DND-41 (cell line): ENCODE measurements at regions not wholly inside any gene's neighbourhood (a gene's known extent, or its start where the extent isn't known, plus 50 kb on each side); places are given as distances from the start of the nearest gene placed in this dataset.

ENCODE experiments used
- EZH2 ChIP-seq: IDR thresholded peaks from 3 replicates; pipeline ENCODE4 v1.6.1; 2012; ENCODE audit warnings: borderline replicate concordance, low read depth, mild to moderate bottlenecking, moderate library complexity, low read length, inconsistent platforms; ENCODE audit not compliant: severe bottlenecking
- TF ChIP-seq, protein P1 (sequence below): IDR thresholded peaks from 2 replicates; pipeline ENCODE4 v1.5.1; 2012; ENCODE audit warnings: borderline replicate concordance, low read length, moderate library complexity, mild to moderate bottlenecking; ENCODE audit not compliant: poor library complexity, severe bottlenecking; ENCODE audit errors: extremely low read depth

DNA sequence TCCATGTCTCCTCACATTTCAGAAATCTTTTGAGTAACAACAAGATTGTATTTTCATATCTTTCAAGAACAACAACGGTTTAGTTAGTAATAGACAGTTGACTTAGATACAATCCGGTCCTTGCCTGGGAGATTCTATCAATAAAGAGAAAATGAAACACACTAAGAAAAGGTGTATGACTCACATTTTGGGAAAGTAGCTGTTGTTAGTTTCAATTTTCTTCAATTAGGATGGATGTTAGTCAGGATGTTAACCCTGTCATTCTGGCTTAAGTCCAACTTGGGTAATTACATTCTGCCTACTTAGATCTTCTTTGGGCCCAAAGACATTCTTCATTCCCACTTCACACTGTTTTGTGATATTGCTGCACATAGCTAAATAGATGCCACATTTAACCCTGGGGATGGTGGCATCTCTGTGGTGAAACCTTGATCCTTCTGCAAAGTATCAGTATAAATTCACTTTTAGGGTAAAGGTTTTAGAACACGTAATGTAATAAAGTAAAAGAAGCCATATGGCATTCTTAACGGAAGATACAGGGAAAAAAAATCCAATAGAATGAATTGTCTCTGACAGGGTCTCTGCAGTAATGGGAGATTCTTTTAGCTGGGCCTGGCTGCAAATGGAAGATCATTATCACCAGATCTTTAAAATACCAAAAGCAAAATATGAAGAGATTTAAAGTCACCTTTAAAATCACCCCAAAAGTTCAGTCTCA, 365.5 kb downstream of the FIGN start:
- TF ChIP-seq, protein P1, sequence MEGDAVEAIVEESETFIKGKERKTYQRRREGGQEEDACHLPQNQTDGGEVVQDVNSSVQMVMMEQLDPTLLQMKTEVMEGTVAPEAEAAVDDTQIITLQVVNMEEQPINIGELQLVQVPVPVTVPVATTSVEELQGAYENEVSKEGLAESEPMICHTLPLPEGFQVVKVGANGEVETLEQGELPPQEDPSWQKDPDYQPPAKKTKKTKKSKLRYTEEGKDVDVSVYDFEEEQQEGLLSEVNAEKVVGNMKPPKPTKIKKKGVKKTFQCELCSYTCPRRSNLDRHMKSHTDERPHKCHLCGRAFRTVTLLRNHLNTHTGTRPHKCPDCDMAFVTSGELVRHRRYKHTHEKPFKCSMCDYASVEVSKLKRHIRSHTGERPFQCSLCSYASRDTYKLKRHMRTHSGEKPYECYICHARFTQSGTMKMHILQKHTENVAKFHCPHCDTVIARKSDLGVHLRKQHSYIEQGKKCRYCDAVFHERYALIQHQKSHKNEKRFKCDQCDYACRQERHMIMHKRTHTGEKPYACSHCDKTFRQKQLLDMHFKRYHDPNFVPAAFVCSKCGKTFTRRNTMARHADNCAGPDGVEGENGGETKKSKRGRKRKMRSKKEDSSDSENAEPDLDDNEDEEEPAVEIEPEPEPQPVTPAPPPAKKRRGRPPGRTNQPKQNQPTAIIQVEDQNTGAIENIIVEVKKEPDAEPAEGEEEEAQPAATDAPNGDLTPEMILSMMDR, result no peak
- no peak for TF ChIP-seq EZH2
